AG04450 (cell line): ENCODE measurements at regions not wholly inside any gene's neighbourhood (a gene's known extent, or its start where the extent isn't known, plus 50 kb on each side); places are given as distances from the start of the nearest gene placed in this dataset.

Source experiments
- CTCF ChIA-PET: fragments of 300-600, 350-600 bp; formaldehyde crosslinking; extraction: SDS; loops from one replicate; lab custom pipeline; 2022; ENCODE audit warnings: antibody characterized with exemption, inconsistent platforms; lab: Charles Lee
- POLR2A ChIA-PET: fragments of 350-600 bp; formaldehyde crosslinking; extraction: SDS; loops from one replicate; lab custom pipeline; 2021; ENCODE audit warnings: antibody characterized with exemption, inconsistent platforms; lab: Yijun Ruan, JAX
- DNase-seq: peaks from one replicate; pipeline ENCODE4 v3.0.0-alpha.2; 2011; ENCODE audit warnings: low read depth, low spot score
- H3K27ac ChIP-seq: one replicate; pipeline ENCODE4 v1.5.1; 2012; ENCODE audit warnings: low read depth, low read length, control low read depth
- H3K27me3 ChIP-seq: one replicate; pipeline ENCODE4 v1.6.0; 2012; ENCODE audit warnings: low read length; ENCODE audit not compliant: control insufficient read depth, insufficient read depth
- H3K4me3 ChIP-seq: 2 replicates; pipeline ENCODE4 v1.5.1; 2011; ENCODE audit warnings: mild to moderate bottlenecking, low read depth, low read length, control low read depth
- H3K9me3 ChIP-seq: 2 replicates; pipeline ENCODE4 v1.5.1; 2012; ENCODE audit warnings: low read length; ENCODE audit not compliant: control insufficient read depth, insufficient read depth
- CTCF ChIP-seq: IDR thresholded peaks from 2 replicates; pipeline ENCODE4 v1.5.1; 2011; ENCODE audit warnings: low read depth, low read length, control low read depth, inconsistent platforms

- Histone ChIP-seq H3K4me3 (no peak overlapping the region), H3K9me3 (no peaks in the 10 kb centered on the region), H3K27ac (no peak overlapping the region), H3K27me3 (no peaks in the 10 kb centered on the region)
- no peak for DNase-seq
- POLR2A ChIA-PET: no interaction called here
- TF ChIP-seq CTCF: peak; percentile 23; the same call in 1 of the 2 replicates
- CTCF ChIA-PET: no interaction called here
Measured at GRCh38 chr12:23014749-23015148, 389.8 kb downstream of the ETNK1 start.

GRCh38 chr12:23025372-23026016 is 400.5 kb downstream of the ETNK1 start:
- H3K4me3 ChIP-seq: no peak overlapping the region
- H3K9me3 ChIP-seq: no peaks in the 10 kb centered on the region
- no peaks in the 10 kb centered on the region for H3K27me3 ChIP-seq
- no peak overlapping the region for H3K27ac ChIP-seq
- POLR2A ChIA-PET: no interaction called here
- CTCF ChIA-PET: no interaction called here
- DNase-seq: no peak
- TF ChIP-seq CTCF: no peak

GRCh38 chr12:23028158-23028802 is 403.3 kb downstream of the ETNK1 start:
- no peak for TF ChIP-seq CTCF
- CTCF ChIA-PET: no interaction called here
- Histone ChIP-seq H3K27me3 (no peaks in the 10 kb centered on the region), H3K27ac (no peak overlapping the region), H3K4me3 (no peak overlapping the region), H3K9me3 (no peaks in the 10 kb centered on the region)
- POLR2A ChIA-PET: no interaction called here
- DNase-seq: no peak

GRCh38 chr12:23029185-23029584 is 404.2 kb downstream of the ETNK1 start:
- ChIA-PET POLR2A (no interaction called here), CTCF (no interaction called here)
- DNase-seq: no peak
- Histone ChIP-seq H3K9me3 (no peaks in the 10 kb centered on the region), H3K27ac (no peak overlapping the region), H3K4me3 (no peak overlapping the region), H3K27me3 (no peaks in the 10 kb centered on the region)
- no peak for TF ChIP-seq CTCF

GRCh38 chr12:23039834-23040233 is 414.9 kb downstream of the ETNK1 start:
- POLR2A ChIA-PET: no interaction called here

More at GRCh38 chr12:23039834-23040233, 414.9 kb downstream of the ETNK1 start:
- Histone ChIP-seq H3K27me3 (no peaks in the 10 kb centered on the region), H3K9me3 (no peaks in the 10 kb centered on the region), H3K27ac (peak overlapping the region; percentile 71), H3K4me3 (no peak overlapping the region)
- no peak for TF ChIP-seq CTCF
- CTCF ChIA-PET: interaction anchor here (0.6 kb wide), 1 partner anchor 8 kb away, joined by 4 read pairs; no protein-coding TSS in a partner anchor
- DNase-seq: peak; percentile 27
